ENCODE measurements at regions not wholly inside any gene's neighbourhood (a gene's known extent, or its start where the extent isn't known, plus 50 kb on each side); places are given as distances from the start of the nearest gene placed in this dataset.
A peak's percentile ranks its signal among the peaks of the same experiment; 100 is the strongest.

DNA sequence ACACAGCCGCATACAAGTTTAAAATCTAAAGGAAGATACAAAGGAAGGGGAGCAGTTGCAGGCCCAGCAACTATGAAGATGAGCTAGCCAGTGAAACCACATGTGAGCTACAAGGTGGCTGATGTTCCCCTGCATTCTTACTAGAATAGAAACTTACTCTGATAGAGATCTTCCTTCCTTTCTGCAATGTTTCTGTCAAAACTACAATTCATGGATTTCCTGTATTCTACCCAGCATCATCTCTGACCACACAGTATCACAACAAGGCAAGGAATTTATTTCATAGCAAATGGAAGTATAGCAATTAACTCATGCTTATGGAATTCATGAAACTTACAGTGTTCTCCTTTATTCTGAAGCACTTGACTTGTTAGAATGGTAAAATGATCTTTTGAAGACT lies 68.7 kb upstream of the AASS start:
- no peaks in the 10 kb centered on the region for H3K36me3 Mint-ChIP-seq (ENCODE audit: low read depth)
- H3K27ac Mint-ChIP-seq (ENCODE audit: unreplicated experiment), result no peak overlapping the region
- peaks cover 3% of the 10 kb centered on the region for H3K27me3 Mint-ChIP-seq (ENCODE audit: low read depth)
- peaks cover under 1% of the 10 kb centered on the region for H3K9me3 Mint-ChIP-seq
- H3K4me3 Mint-ChIP-seq, result no peak overlapping the region
- no peaks in the 10 kb centered on the region for H3K4me1 Mint-ChIP-seq
- no peak for DNase-seq (ENCODE audit: low read depth, low spot score)
- TF ChIP-seq, protein P1, sequence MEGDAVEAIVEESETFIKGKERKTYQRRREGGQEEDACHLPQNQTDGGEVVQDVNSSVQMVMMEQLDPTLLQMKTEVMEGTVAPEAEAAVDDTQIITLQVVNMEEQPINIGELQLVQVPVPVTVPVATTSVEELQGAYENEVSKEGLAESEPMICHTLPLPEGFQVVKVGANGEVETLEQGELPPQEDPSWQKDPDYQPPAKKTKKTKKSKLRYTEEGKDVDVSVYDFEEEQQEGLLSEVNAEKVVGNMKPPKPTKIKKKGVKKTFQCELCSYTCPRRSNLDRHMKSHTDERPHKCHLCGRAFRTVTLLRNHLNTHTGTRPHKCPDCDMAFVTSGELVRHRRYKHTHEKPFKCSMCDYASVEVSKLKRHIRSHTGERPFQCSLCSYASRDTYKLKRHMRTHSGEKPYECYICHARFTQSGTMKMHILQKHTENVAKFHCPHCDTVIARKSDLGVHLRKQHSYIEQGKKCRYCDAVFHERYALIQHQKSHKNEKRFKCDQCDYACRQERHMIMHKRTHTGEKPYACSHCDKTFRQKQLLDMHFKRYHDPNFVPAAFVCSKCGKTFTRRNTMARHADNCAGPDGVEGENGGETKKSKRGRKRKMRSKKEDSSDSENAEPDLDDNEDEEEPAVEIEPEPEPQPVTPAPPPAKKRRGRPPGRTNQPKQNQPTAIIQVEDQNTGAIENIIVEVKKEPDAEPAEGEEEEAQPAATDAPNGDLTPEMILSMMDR (conservative IDR thresholded peaks at IDR 0.05), result no peak

- Mint-ChIP-seq H3K27me3 (ENCODE audit: low read depth) (peaks cover 3% of the 10 kb centered on the region), H3K27ac (ENCODE audit: unreplicated experiment) (no peak overlapping the region), H3K4me3 (no peak overlapping the region), H3K36me3 (ENCODE audit: low read depth) (peaks cover 2% of the 10 kb centered on the region), H3K9me3 (peaks cover 4% of the 10 kb centered on the region), H3K4me1 (no peaks in the 10 kb centered on the region)
- DNase-seq (ENCODE audit: low read depth, low spot score), result no peak
- TF ChIP-seq, protein P1 (conservative IDR thresholded peaks at IDR 0.05), result no peak
These were observed 67.3 kb upstream of the AASS start for GRCh38 chr7:122211362-122211761.

- H3K4me3 Mint-ChIP-seq, result no peak overlapping the region
- H3K27ac Mint-ChIP-seq (ENCODE audit: unreplicated experiment), result no peak overlapping the region
- peaks cover 2% of the 10 kb centered on the region for H3K36me3 Mint-ChIP-seq (ENCODE audit: low read depth)
- no peaks in the 10 kb centered on the region for H3K4me1 Mint-ChIP-seq
- H3K27me3 Mint-ChIP-seq (ENCODE audit: low read depth), result no peaks in the 10 kb centered on the region
- DNase-seq (ENCODE audit: low read depth, low spot score), result no peak
- TF ChIP-seq, protein P1 (conservative IDR thresholded peaks at IDR 0.05), result no peak
- H3K9me3 Mint-ChIP-seq, result peaks cover 11% of the 10 kb centered on the region
These were observed 62.9 kb upstream of the AASS start for GRCh38 chr7:122206985-122207384.

GRCh38 chr7:122203814-122204213 lies 59.8 kb upstream of the AASS start:
- Mint-ChIP-seq H3K9me3 (peaks cover 11% of the 10 kb centered on the region), H3K36me3 (ENCODE audit: low read depth) (peaks cover 2% of the 10 kb centered on the region), H3K27ac (ENCODE audit: unreplicated experiment) (no peak overlapping the region)

GRCh38 chr7:122200888-122201287 lies 56.8 kb upstream of the AASS start:
- Mint-ChIP-seq H3K4me1 (no peaks in the 10 kb centered on the region), H3K27me3 (ENCODE audit: low read depth) (no peaks in the 10 kb centered on the region), H3K36me3 (ENCODE audit: low read depth) (no peaks in the 10 kb centered on the region), H3K4me3 (no peak overlapping the region), H3K9me3 (peaks cover 7% of the 10 kb centered on the region), H3K27ac (ENCODE audit: unreplicated experiment) (peak overlapping the region; percentile 53)
- DNase-seq (ENCODE audit: low read depth, low spot score), result no peak
- TF ChIP-seq, protein P1 (conservative IDR thresholded peaks at IDR 0.05), result no peak

More at GRCh38 chr7:122203814-122204213, 59.8 kb upstream of the AASS start:
- no peak for DNase-seq (ENCODE audit: low read depth, low spot score)
- TF ChIP-seq, protein P1 (conservative IDR thresholded peaks at IDR 0.05), result no peak
- no peaks in the 10 kb centered on the region for H3K27me3 Mint-ChIP-seq (ENCODE audit: low read depth)
- no peak overlapping the region for H3K4me3 Mint-ChIP-seq
- H3K4me1 Mint-ChIP-seq, result no peaks in the 10 kb centered on the region

DNA sequence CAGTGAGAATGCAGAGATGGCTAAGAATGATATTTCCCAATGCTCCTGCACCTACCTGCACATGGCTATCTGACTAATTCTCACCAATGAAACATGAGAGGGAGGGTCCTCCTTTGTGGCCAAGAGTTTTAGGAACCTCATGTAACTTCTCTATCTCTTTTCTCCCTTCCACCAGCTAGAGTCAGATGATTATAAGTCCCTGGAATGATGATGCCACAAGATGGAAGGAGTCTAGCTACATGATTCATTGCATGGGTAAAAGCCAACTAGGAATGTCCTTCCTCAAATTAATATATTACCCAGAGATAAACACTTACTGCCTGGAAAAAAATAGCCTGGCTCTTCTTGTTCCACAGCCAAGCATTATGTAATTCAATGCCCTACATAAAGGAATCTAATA lies 55.1 kb upstream of the AASS start:
- DNase-seq (ENCODE audit: low read depth, low spot score), result no peak
- Mint-ChIP-seq H3K9me3 (peaks cover 4% of the 10 kb centered on the region), H3K27me3 (ENCODE audit: low read depth) (no peaks in the 10 kb centered on the region), H3K27ac (ENCODE audit: unreplicated experiment) (no peak overlapping the region), H3K36me3 (ENCODE audit: low read depth) (no peaks in the 10 kb centered on the region), H3K4me3 (no peak overlapping the region), H3K4me1 (no peaks in the 10 kb centered on the region)
- TF ChIP-seq, protein P1 (conservative IDR thresholded peaks at IDR 0.05), result no peak

Measured in neural crest cell (in vitro differentiated cells).